ENCODE measurements at regions not wholly inside any gene's neighbourhood (a gene's known extent, or its start where the extent isn't known, plus 50 kb on each side); places are given as distances from the start of the nearest gene placed in this dataset.

DNA sequence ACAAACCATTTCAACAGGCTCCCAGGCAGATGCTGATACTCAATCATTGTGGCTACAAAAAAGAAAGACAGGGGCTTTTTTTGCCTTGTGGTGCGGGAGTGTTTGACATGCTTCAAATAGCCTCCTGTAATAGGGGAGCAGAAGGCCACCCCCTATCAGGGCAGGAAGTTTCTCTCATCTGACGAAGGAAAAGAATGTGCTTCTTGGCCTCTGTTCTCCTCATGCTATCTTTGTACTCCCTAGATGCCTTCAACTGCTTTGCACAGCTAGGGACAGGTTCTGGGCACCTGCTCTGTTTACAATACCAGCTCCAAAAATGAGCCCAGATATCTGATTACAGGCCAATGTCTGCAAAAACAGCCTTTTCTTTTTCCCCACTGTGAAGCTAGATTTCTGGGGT lies 391.1 kb downstream of the STIM2 start:
- Mint-ChIP-seq H3K36me3 (ENCODE audit: unreplicated experiment) (no peaks in the 10 kb centered on the region), H3K9me3 (ENCODE audit: unreplicated experiment) (peaks cover 5% of the 10 kb centered on the region), H3K27ac (ENCODE audit: unreplicated experiment) (no peak overlapping the region), H3K4me1 (ENCODE audit: unreplicated experiment) (no peaks in the 10 kb centered on the region), H3K4me3 (ENCODE audit: unreplicated experiment) (no peak overlapping the region), H3K27me3 (ENCODE audit: unreplicated experiment) (no peaks in the 10 kb centered on the region)
- TF ChIP-seq, protein P1, sequence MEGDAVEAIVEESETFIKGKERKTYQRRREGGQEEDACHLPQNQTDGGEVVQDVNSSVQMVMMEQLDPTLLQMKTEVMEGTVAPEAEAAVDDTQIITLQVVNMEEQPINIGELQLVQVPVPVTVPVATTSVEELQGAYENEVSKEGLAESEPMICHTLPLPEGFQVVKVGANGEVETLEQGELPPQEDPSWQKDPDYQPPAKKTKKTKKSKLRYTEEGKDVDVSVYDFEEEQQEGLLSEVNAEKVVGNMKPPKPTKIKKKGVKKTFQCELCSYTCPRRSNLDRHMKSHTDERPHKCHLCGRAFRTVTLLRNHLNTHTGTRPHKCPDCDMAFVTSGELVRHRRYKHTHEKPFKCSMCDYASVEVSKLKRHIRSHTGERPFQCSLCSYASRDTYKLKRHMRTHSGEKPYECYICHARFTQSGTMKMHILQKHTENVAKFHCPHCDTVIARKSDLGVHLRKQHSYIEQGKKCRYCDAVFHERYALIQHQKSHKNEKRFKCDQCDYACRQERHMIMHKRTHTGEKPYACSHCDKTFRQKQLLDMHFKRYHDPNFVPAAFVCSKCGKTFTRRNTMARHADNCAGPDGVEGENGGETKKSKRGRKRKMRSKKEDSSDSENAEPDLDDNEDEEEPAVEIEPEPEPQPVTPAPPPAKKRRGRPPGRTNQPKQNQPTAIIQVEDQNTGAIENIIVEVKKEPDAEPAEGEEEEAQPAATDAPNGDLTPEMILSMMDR (IDR thresholded peaks at IDR 0.05), result no peak
- DNase-seq (ENCODE audit: extremely low spot score, unreplicated experiment), result no peak

- TF ChIP-seq, protein P1 (IDR thresholded peaks at IDR 0.05), result no peak
- H3K4me3 Mint-ChIP-seq (ENCODE audit: unreplicated experiment), result no peak overlapping the region
- no peak for DNase-seq (ENCODE audit: extremely low spot score, unreplicated experiment)
- H3K27me3 Mint-ChIP-seq (ENCODE audit: unreplicated experiment), result no peaks in the 10 kb centered on the region
- H3K27ac Mint-ChIP-seq (ENCODE audit: unreplicated experiment), result no peak overlapping the region
- H3K9me3 Mint-ChIP-seq (ENCODE audit: unreplicated experiment), result no peaks in the 10 kb centered on the region
- H3K36me3 Mint-ChIP-seq (ENCODE audit: unreplicated experiment), result no peaks in the 10 kb centered on the region
- no peaks in the 10 kb centered on the region for H3K4me1 Mint-ChIP-seq (ENCODE audit: unreplicated experiment)
These were observed 406.8 kb downstream of the STIM2 start for GRCh38 chr4:27267339-27267969.

GRCh38 chr4:27267970-27268355 lies 407.3 kb downstream of the STIM2 start:
- TF ChIP-seq, protein P1 (IDR thresholded peaks at IDR 0.05), result no peak
- H3K27ac Mint-ChIP-seq (ENCODE audit: unreplicated experiment), result no peak overlapping the region
- H3K4me1 Mint-ChIP-seq (ENCODE audit: unreplicated experiment), result no peaks in the 10 kb centered on the region
- H3K36me3 Mint-ChIP-seq (ENCODE audit: unreplicated experiment), result no peaks in the 10 kb centered on the region
- H3K9me3 Mint-ChIP-seq (ENCODE audit: unreplicated experiment), result no peaks in the 10 kb centered on the region
- no peaks in the 10 kb centered on the region for H3K27me3 Mint-ChIP-seq (ENCODE audit: unreplicated experiment)
- DNase-seq (ENCODE audit: extremely low spot score, unreplicated experiment), result no peak
- H3K4me3 Mint-ChIP-seq (ENCODE audit: unreplicated experiment), result no peak overlapping the region

- H3K4me1 Mint-ChIP-seq (ENCODE audit: unreplicated experiment), result no peaks in the 10 kb centered on the region
- H3K27me3 Mint-ChIP-seq (ENCODE audit: unreplicated experiment), result no peaks in the 10 kb centered on the region
These were observed 409.8 kb downstream of the STIM2 start for GRCh38 chr4:27270435-27270834.

GRCh38 chr4:27271555-27271954 lies 410.9 kb downstream of the STIM2 start:
- peaks cover 5% of the 10 kb centered on the region for H3K9me3 Mint-ChIP-seq (ENCODE audit: unreplicated experiment)
- TF ChIP-seq, protein P1 (IDR thresholded peaks at IDR 0.05), result no peak

More at GRCh38 chr4:27270435-27270834, 409.8 kb downstream of the STIM2 start:
- Mint-ChIP-seq H3K4me3 (ENCODE audit: unreplicated experiment) (no peak overlapping the region), H3K36me3 (ENCODE audit: unreplicated experiment) (no peaks in the 10 kb centered on the region), H3K9me3 (ENCODE audit: unreplicated experiment) (peaks cover 4% of the 10 kb centered on the region), H3K27ac (ENCODE audit: unreplicated experiment) (no peak overlapping the region)
- TF ChIP-seq, protein P1 (IDR thresholded peaks at IDR 0.05), result no peak
- no peak for DNase-seq (ENCODE audit: extremely low spot score, unreplicated experiment)

More at GRCh38 chr4:27271555-27271954, 410.9 kb downstream of the STIM2 start:
- Mint-ChIP-seq H3K36me3 (ENCODE audit: unreplicated experiment) (no peaks in the 10 kb centered on the region), H3K27ac (ENCODE audit: unreplicated experiment) (no peak overlapping the region), H3K27me3 (ENCODE audit: unreplicated experiment) (no peaks in the 10 kb centered on the region), H3K4me3 (ENCODE audit: unreplicated experiment) (no peak overlapping the region), H3K4me1 (ENCODE audit: unreplicated experiment) (no peaks in the 10 kb centered on the region)
- DNase-seq (ENCODE audit: extremely low spot score, unreplicated experiment), result no peak

All from osteocyte (in vitro differentiated cells).